Cardiac muscle cell (in vitro differentiated cells and primary cell): ENCODE measurements at regions not wholly inside any gene's neighbourhood (a gene's known extent, or its start where the extent isn't known, plus 50 kb on each side); places are given as distances from the start of the nearest gene placed in this dataset.
A peak's percentile ranks its signal among the peaks of the same experiment; 100 is the strongest.

ENCODE experiments used
- DNase-seq, 2 donors: peaks; one replicate each; pipeline versions ENCODE4 v3.0.0 to v3.0.0-alpha.2; 2010 to 2017; ENCODE audit warnings: low read depth in 1 of 2, low spot score in 1 of 2
- H3K27ac ChIP-seq: fragments of 200-600 bp; sonication (generic); 2 replicates; pipeline ENCODE4 v1.5.1; 2016
- H3K27me3 ChIP-seq: fragments of 200-600 bp; sonication (generic); 2 replicates; pipeline ENCODE4 v1.6.0; 2016; ENCODE audit warnings: control low read depth
- H3K36me3 ChIP-seq: fragments of 200-600 bp; sonication (generic); 2 replicates; pipeline ENCODE4 v1.5.1; 2016; ENCODE audit warnings: control low read depth
- H3K4me1 ChIP-seq: fragments of 200-600 bp; sonication (generic); 2 replicates; pipeline ENCODE4 v1.8.1; 2017; ENCODE audit warnings: low read depth, mild to moderate bottlenecking, mixed run types
- H3K4me3 ChIP-seq: fragments of 200-600 bp; sonication (generic); 2 replicates; pipeline ENCODE4 v1.5.1; 2016; ENCODE audit warnings: mild to moderate bottlenecking
- H3K9me3 ChIP-seq: fragments of 200-600 bp; sonication (generic); 2 replicates; pipeline ENCODE4 v1.5.1; 2017; ENCODE audit warnings: low read depth, mild to moderate bottlenecking, control low read depth
- CTCF ChIP-seq: IDR thresholded peaks from 2 replicates; pipeline ENCODE4 v1.5.1; 2012; ENCODE audit warnings: low read depth, mild to moderate bottlenecking, low read length

- H3K4me3 ChIP-seq, result no peak overlapping the region
- no peaks in the 10 kb centered on the region for H3K9me3 ChIP-seq
- no peaks in the 10 kb centered on the region for H3K4me1 ChIP-seq
- TF ChIP-seq CTCF, result no peak
- DNase-seq, result no peak
- no peak overlapping the region for H3K27ac ChIP-seq
- no peaks in the 10 kb centered on the region for H3K36me3 ChIP-seq
- peaks cover 54% of the 10 kb centered on the region for H3K27me3 ChIP-seq
Observed at GRCh38 chr4:181958446-181958845, 284.8 kb upstream of the TENM3 start.

DNA sequence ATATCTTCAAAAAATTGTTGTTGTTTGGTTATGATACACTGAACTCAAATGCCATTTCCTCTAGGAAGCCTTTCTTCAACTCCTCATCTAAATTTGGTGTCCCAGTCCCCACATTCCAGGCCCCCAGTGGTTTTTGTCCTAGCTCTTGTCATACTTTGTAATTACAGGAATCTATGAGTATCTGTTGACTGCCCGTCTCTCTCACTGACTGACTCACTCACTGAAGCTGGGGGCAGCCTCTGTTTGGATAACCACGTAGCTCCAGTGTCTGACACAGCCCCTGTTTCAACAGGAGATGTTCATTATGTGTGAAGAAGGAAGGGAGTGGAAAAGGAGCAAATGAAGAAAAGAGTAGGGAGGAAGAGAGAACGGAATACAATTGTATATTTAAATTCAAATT is 284.1 kb upstream of the TENM3 start:
- Histone ChIP-seq H3K9me3 (no peaks in the 10 kb centered on the region), H3K27me3 (peaks cover 58% of the 10 kb centered on the region), H3K4me3 (no peak overlapping the region), H3K4me1 (no peaks in the 10 kb centered on the region), H3K36me3 (no peaks in the 10 kb centered on the region), H3K27ac (no peak overlapping the region)
- peak; percentile 53 to 54 for DNase-seq
- TF ChIP-seq CTCF, result no peak

GRCh38 chr4:181960384-181960783 is 282.8 kb upstream of the TENM3 start:
- H3K27me3 ChIP-seq, result peaks cover 49% of the 10 kb centered on the region
- no peaks in the 10 kb centered on the region for H3K4me1 ChIP-seq
- no peak for TF ChIP-seq CTCF
- no peaks in the 10 kb centered on the region for H3K9me3 ChIP-seq
- H3K36me3 ChIP-seq, result no peaks in the 10 kb centered on the region
- DNase-seq, result no peak
- H3K27ac ChIP-seq, result no peak overlapping the region
- no peak overlapping the region for H3K4me3 ChIP-seq

DNA sequence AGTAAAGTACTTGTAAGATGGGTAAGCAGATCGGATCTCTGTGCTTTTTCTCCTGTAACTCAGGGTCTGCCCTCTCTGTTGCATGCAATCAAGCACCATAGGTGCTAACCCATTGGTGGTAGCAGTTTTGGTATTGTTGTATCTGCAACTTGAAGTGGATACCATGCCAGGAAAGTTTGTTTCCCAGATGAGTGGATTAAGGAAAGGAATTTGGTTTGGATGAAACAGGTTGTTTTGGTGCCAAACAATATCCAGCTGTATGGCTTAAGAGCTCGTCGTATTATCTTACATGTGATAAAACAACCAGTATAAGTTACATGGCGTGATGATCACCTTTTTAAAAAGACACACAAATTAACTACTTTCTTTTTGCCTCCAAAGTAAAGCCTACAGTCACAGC is 280.9 kb upstream of the TENM3 start:
- peaks cover 2% of the 10 kb centered on the region for H3K4me1 ChIP-seq
- no peak for DNase-seq
- H3K9me3 ChIP-seq, result no peaks in the 10 kb centered on the region
- no peak overlapping the region for H3K27ac ChIP-seq
- no peak for TF ChIP-seq CTCF
- no peaks in the 10 kb centered on the region for H3K36me3 ChIP-seq
- H3K27me3 ChIP-seq, result peaks cover 34% of the 10 kb centered on the region
- H3K4me3 ChIP-seq, result no peak overlapping the region

- no peaks in the 10 kb centered on the region for H3K36me3 ChIP-seq
- H3K4me3 ChIP-seq, result no peak overlapping the region
- H3K9me3 ChIP-seq, result no peaks in the 10 kb centered on the region
- peaks cover 4% of the 10 kb centered on the region for H3K4me1 ChIP-seq
- no peak overlapping the region for H3K27ac ChIP-seq
- DNase-seq, result no peak
- no peak for TF ChIP-seq CTCF
- peaks cover 26% of the 10 kb centered on the region for H3K27me3 ChIP-seq
Observed at GRCh38 chr4:181964731-181965130, 278.5 kb upstream of the TENM3 start.

GRCh38 chr4:181966104-181966551 is 277.1 kb upstream of the TENM3 start:
- Histone ChIP-seq H3K4me1 (peaks cover 4% of the 10 kb centered on the region), H3K27ac (no peak overlapping the region), H3K9me3 (no peaks in the 10 kb centered on the region), H3K36me3 (no peaks in the 10 kb centered on the region), H3K4me3 (no peak overlapping the region), H3K27me3 (peaks cover 23% of the 10 kb centered on the region)
- DNase-seq, result no peak
- TF ChIP-seq CTCF, result no peak
